H9 (cell line): ENCODE measurements at regions not wholly inside any gene's neighbourhood (a gene's known extent, or its start where the extent isn't known, plus 50 kb on each side); places are given as distances from the start of the nearest gene placed in this dataset.

ENCODE experiments used
- DNase-seq: peaks from one replicate; pipeline ENCODE4 v3.0.0-alpha.2; 2017
- H2AFZ ChIP-seq: one replicate; pipeline ENCODE4 v1.6.1; 2013; ENCODE audit warnings: mild to moderate bottlenecking, low read length, control low read depth, moderate library complexity
- H2AK5ac ChIP-seq: 2 replicates; pipeline ENCODE4 v1.6.1; 2013; ENCODE audit warnings: low read length, control low read depth, mixed read lengths; ENCODE audit not compliant: insufficient read length
- H2BK120ac ChIP-seq: one replicate; pipeline ENCODE4 v1.6.1; 2013; ENCODE audit warnings: low read depth, mild to moderate bottlenecking, low read length, control low read depth, inconsistent platforms; ENCODE audit not compliant: poor library complexity, severe bottlenecking
- H2BK12ac ChIP-seq: 2 replicates; pipeline ENCODE4 v1.6.1; 2013; ENCODE audit warnings: low read length, control low read depth, mixed read lengths, low read depth; ENCODE audit not compliant: insufficient read length
- H2BK15ac ChIP-seq: 2 replicates; pipeline ENCODE4 v1.6.1; 2013; ENCODE audit warnings: low read depth, low read length, control low read depth
- H2BK20ac ChIP-seq: one replicate; pipeline ENCODE4 v1.6.1; 2013; ENCODE audit warnings: low read depth, mild to moderate bottlenecking, low read length, control low read depth, inconsistent platforms; ENCODE audit not compliant: poor library complexity, severe bottlenecking
- H2BK5ac ChIP-seq: 2 replicates; pipeline ENCODE4 v1.6.1; 2013; ENCODE audit warnings: low read length, control low read depth, mixed read lengths; ENCODE audit not compliant: insufficient read length
- H3K14ac ChIP-seq: 2 replicates; pipeline ENCODE4 v1.6.1; 2013; ENCODE audit warnings: low read length, control low read depth; ENCODE audit not compliant: insufficient read depth
- H3K18ac ChIP-seq: 2 replicates; pipeline ENCODE4 v1.6.1; 2013; ENCODE audit warnings: low read depth, mild to moderate bottlenecking, mixed read lengths, low read length, control low read depth; ENCODE audit not compliant: insufficient read length
- H3K23ac ChIP-seq: 2 replicates; pipeline ENCODE4 v1.6.1; 2013; ENCODE audit warnings: low read length, control low read depth, mixed read lengths, low read depth; ENCODE audit not compliant: insufficient read length
- H3K23me2 ChIP-seq: 2 replicates; pipeline ENCODE4 v1.6.1; 2013; ENCODE audit warnings: low read depth, mild to moderate bottlenecking, mixed read lengths, low read length, control low read depth; ENCODE audit not compliant: insufficient read length, poor library complexity, severe bottlenecking
- H3K27ac ChIP-seq: 2 replicates; pipeline ENCODE4 v1.5.1; 2013; ENCODE audit warnings: low read length, control low read depth, mixed read lengths, low read depth; ENCODE audit not compliant: insufficient read length
- H3K27me3 ChIP-seq: 2 replicates; pipeline ENCODE4 v1.6.1; 2013; ENCODE audit warnings: low read length, control low read depth, inconsistent platforms; ENCODE audit not compliant: insufficient read depth
- H3K4ac ChIP-seq: 2 replicates; pipeline ENCODE4 v1.6.1; 2013; ENCODE audit warnings: low read depth, mild to moderate bottlenecking, control low read depth, inconsistent platforms, low read length, moderate library complexity
- H3K4me1 ChIP-seq: 2 replicates; pipeline ENCODE4 v1.6.1; 2013; ENCODE audit warnings: low read length, control low read depth, inconsistent platforms; ENCODE audit not compliant: insufficient read depth
- H3K4me2 ChIP-seq: 2 replicates; pipeline ENCODE4 v1.6.1; 2013; ENCODE audit warnings: low read length, control low read depth, mixed read lengths; ENCODE audit not compliant: insufficient read length, insufficient read depth
- H3K56ac ChIP-seq: 2 replicates; pipeline ENCODE4 v1.6.1; 2013; ENCODE audit warnings: low read depth, mild to moderate bottlenecking, mixed read lengths, low read length, control low read depth; ENCODE audit not compliant: insufficient read length
- H3K79me1 ChIP-seq: 2 replicates; pipeline ENCODE4 v1.6.1; 2013; ENCODE audit warnings: low read depth, mild to moderate bottlenecking, moderate library complexity, low read length, control low read depth, inconsistent platforms; ENCODE audit not compliant: insufficient read depth, poor library complexity, severe bottlenecking
- H3K79me2 ChIP-seq: 2 replicates; pipeline ENCODE4 v1.6.1; 2013; ENCODE audit warnings: low read length, control low read depth, inconsistent platforms; ENCODE audit not compliant: insufficient read depth
- H3K9ac ChIP-seq: 2 replicates; pipeline ENCODE4 v1.6.1; 2013; ENCODE audit warnings: low read length, control low read depth, mixed read lengths; ENCODE audit not compliant: insufficient read length; ENCODE audit errors: extremely low read depth
- H3K9me3 ChIP-seq: one replicate; pipeline ENCODE4 v1.6.1; 2013; ENCODE audit warnings: low read depth, low read length, inconsistent platforms; ENCODE audit not compliant: control insufficient read depth
- H3T11ph ChIP-seq: one replicate; pipeline ENCODE4 v1.6.1; 2013; ENCODE audit warnings: mild to moderate bottlenecking, low read length, control low read depth, inconsistent platforms
- H4K20me1 ChIP-seq: one replicate; pipeline ENCODE4 v1.6.1; 2013; ENCODE audit not compliant: control insufficient read depth, insufficient read length, insufficient read depth
- H4K5ac ChIP-seq: 2 replicates; pipeline ENCODE4 v1.6.1; 2013; ENCODE audit warnings: low read depth, mild to moderate bottlenecking, mixed read lengths, low read length, control low read depth; ENCODE audit not compliant: insufficient read length
- H4K8ac ChIP-seq: replicated peaks from 2 replicates; pipeline ENCODE4 v1.6.1; 2013; ENCODE audit warnings: low read length, control low read depth, mixed read lengths, low read depth; ENCODE audit not compliant: insufficient read length
- H4K91ac ChIP-seq: 2 replicates; pipeline ENCODE4 v1.6.1; 2013; ENCODE audit warnings: low read depth, mild to moderate bottlenecking, moderate library complexity, mixed read lengths, low read length, control low read depth; ENCODE audit not compliant: insufficient read length
- H3K27ac Mint-ChIP-seq, 3 experiments: 2 replicates in 2 of 3; 3 replicates in 1 of 3; pipeline ENCODE4 v1.8.0; 2020 to 2021; ENCODE audit warnings: mixed read lengths in 3 of 3, mild to moderate bottlenecking in 1 of 3, moderate library complexity in 1 of 3
- H3K27me3 Mint-ChIP-seq: 2 replicates; pipeline ENCODE4 v1.8.0; 2021; ENCODE audit warnings: low read depth, mild to moderate bottlenecking, moderate library complexity, mixed read lengths
- H3K36me3 Mint-ChIP-seq, 3 experiments: 2 replicates in 2 of 3; 3 replicates in 1 of 3; pipeline ENCODE4 v1.8.0; 2020 to 2021; ENCODE audit warnings: low read depth in 3 of 3, mixed read lengths in 3 of 3; ENCODE audit not compliant: insufficient read depth in 1 of 3
- H3K4me1 Mint-ChIP-seq, 2 experiments: 2 replicates each; pipeline ENCODE4 v1.8.0; 2020; ENCODE audit warnings: mixed read lengths in 2 of 2
- H3K4me3 Mint-ChIP-seq, 2 experiments: 2 replicates in 1 of 2; 3 replicates in 1 of 2; pipeline ENCODE4 v1.8.0; 2020 to 2021; ENCODE audit warnings: mild to moderate bottlenecking in 2 of 2, mixed read lengths in 2 of 2, moderate library complexity in 1 of 2
- H3K9me3 Mint-ChIP-seq, 2 experiments: 2 replicates in 1 of 2; 3 replicates in 1 of 2; pipeline ENCODE4 v1.8.0; 2020; ENCODE audit warnings: mild to moderate bottlenecking in 2 of 2, mixed read lengths in 2 of 2, moderate library complexity in 1 of 2
- CTCF ChIP-seq: fragments of 200-600 bp; sonication (generic); conservative IDR thresholded peaks from 3 replicates; pipeline ENCODE4 v1.8.0; 2021; ENCODE audit warnings: antibody characterized with exemption, mild to moderate bottlenecking
- WGBS: extraction: QIAGEN DNeasy Blood & Tissue Kit; methylation state at CpG from one replicate; pipeline ENCODE4 v1.1.7; 2013; ENCODE audit warnings: missing lambda C conversion rate, low lambda C conversion rate, mixed read lengths; ENCODE audit not compliant: insufficient read length; ENCODE audit errors: extremely low coverage; 5-methylcytosine and 5-hydroxymethylcytosine counted together

- Histone ChIP-seq H3T11ph (no peak overlapping the region), H3K79me2 (no peaks in the 10 kb centered on the region), H4K5ac (no peak overlapping the region), H3K4ac (no peak overlapping the region), H3K23me2 (no peaks in the 10 kb centered on the region), H4K8ac (no peak overlapping the region), H2AK5ac (no peak overlapping the region), H3K79me1 (no peaks in the 10 kb centered on the region), H3K27ac (no peak overlapping the region), H2AFZ (no peak overlapping the region), H2BK12ac (no peak overlapping the region), H3K9me3 (no peaks in the 10 kb centered on the region), H2BK15ac (no peak overlapping the region), H3K4me2 (no peak overlapping the region), H2BK120ac (no peak overlapping the region), H3K4me1 (no peaks in the 10 kb centered on the region), H4K91ac (no peak overlapping the region), H2BK20ac (no peak overlapping the region), H2BK5ac (no peak overlapping the region), H4K20me1 (no peaks in the 10 kb centered on the region), H3K18ac (no peak overlapping the region), H3K14ac (no peak overlapping the region), H3K9ac (no peak overlapping the region), H3K56ac (no peak overlapping the region), H3K23ac (no peak overlapping the region), H3K27me3 (no peaks in the 10 kb centered on the region)
- no peak overlapping the region for H3K27ac Mint-ChIP-seq
- H3K27me3 Mint-ChIP-seq, result no peaks in the 10 kb centered on the region
- no CpG with 5 or more reads among the region's 2 CpGs for WGBS
- H3K4me3 Mint-ChIP-seq, result no peak overlapping the region
- H3K36me3 Mint-ChIP-seq, result peaks cover 0 to 10% (median 5%) of the 10 kb centered on the region in 3 experiments; a peak in 3 of 7 replicates
- H3K9me3 Mint-ChIP-seq, result peaks cover 12 to 13% of the 10 kb centered on the region in 2 experiments
- H3K4me1 Mint-ChIP-seq, result no peaks in the 10 kb centered on the region
- no peak for TF ChIP-seq CTCF
- DNase-seq, result no peak
Observed at GRCh38 chr9:71620331-71620730, 148.0 kb downstream of the CEMIP2 start.
